GM12891 (cell line): ENCODE measurements at regions not wholly inside any gene's neighbourhood (a gene's known extent, or its start where the extent isn't known, plus 50 kb on each side); places are given as distances from the start of the nearest gene placed in this dataset.

ENCODE experiments used
- DNase-seq: peaks from one replicate; pipeline ENCODE4 v3.0.0; 2011; ENCODE audit warnings: low spot score; ENCODE audit not compliant: insufficient read length
- FAIRE-seq: peaks from 2 replicates; lab custom pipeline; 2011; peaks lifted over from hg19 to GRCh38; lab: Jason Lieb, UNC
- PAX5 ChIP-seq: IDR thresholded peaks from 2 replicates; pipeline ENCODE4 v1.6.1; 2011; ENCODE audit warnings: low read length, moderate library complexity, mild to moderate bottlenecking; ENCODE audit not compliant: insufficient read depth, severe bottlenecking
- POLR2A ChIP-seq: IDR thresholded peaks from 2 replicates; pipeline ENCODE4 v1.6.1; 2011; ENCODE audit warnings: low read depth, low read length, control low read depth
- POLR2AphosphoS5 ChIP-seq: IDR thresholded peaks from 2 replicates; pipeline ENCODE4 v1.6.1; 2011; ENCODE audit warnings: low read depth, low read length, control low read depth
- POU2F2 ChIP-seq: IDR thresholded peaks from 2 replicates; pipeline ENCODE4 v1.6.1; 2011; ENCODE audit warnings: low read depth, mild to moderate bottlenecking, control low read depth, low read length, moderate library complexity
- SPI1 ChIP-seq: IDR thresholded peaks from 2 replicates; pipeline ENCODE4 v1.6.1; 2011; ENCODE audit warnings: low read depth, low read length, control low read depth
- TAF1 ChIP-seq: IDR thresholded peaks from 2 replicates; pipeline ENCODE4 v1.6.1; 2011; ENCODE audit warnings: low read depth, low read length, control low read depth

DNA sequence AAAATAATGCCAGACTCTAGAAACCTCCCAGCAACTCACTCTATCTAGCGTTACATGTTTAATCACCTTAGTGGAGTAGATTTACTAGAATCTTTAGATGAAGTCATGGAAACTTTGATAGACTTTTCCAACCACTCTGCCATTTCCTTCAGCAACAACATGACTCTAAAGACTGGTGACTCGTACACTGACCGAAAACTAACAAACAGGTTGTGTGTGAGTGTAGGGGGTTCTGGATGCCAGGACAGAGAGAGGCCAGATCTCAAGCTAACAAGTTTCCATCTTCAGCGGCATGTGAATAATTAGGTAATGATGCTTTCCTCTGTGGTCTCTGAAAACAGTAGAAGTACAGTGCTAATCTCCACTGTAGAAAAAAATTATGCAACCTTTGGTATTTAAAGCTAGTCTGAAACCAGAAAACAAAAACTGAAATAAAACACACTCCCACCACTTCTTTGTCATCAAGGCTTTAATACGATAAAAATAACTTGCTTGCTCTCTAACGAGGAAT lies 286.4 kb downstream of the PRDM5 start:
- no peak for FAIRE-seq
- no peak for TF ChIP-seq POLR2AphosphoS5
- no peak for TF ChIP-seq PAX5
- no peak for TF ChIP-seq TAF1
- TF ChIP-seq POU2F2, result no peak
- TF ChIP-seq SPI1, result no peak
- no peak for TF ChIP-seq POLR2A

DNA sequence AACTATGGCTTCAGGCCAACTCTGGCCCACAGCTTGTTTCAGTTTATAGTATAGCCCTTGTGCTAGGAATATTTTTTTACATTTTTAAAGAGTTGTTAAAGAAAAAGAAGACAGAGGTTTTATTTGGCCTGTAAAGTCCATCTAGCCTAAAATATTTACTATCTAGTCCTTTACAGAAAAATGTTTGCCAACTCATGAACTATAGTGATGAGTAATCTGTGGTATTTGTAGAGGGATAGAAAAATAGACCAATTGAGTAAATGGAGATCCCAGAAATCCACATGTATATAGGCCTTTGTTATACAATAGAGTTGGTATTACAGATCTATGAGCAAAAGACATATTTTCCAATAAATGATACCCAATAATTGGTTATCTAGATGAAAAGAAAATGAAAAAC lies 288.7 kb downstream of the PRDM5 start:
- no peak for TF ChIP-seq POU2F2
- DNase-seq (no peak), FAIRE-seq (no peak)

More for the DNA sequence above, 286.4 kb downstream of the PRDM5 start:
- no peak for DNase-seq

DNA sequence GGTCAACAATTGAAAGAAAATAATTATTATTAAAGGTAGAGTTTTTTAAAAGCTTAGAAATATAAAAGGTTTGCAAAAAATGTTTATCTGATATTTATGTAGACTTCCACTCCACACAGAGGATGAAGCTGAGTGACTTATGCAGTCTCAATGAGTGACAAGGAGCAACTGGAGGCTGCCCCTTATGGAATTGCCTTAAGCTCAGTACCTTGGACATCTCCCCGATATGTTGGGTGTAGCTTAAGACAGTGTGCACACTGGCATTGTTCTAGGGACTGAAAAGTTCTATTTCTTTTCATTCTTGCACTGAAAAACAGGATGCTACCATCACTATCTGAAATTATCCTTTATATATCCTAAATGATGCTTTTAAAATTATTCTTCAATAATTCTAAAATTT lies 292.1 kb downstream of the PRDM5 start:
- TF ChIP-seq POLR2A (no peak), SPI1 (no peak), POLR2AphosphoS5 (no peak), POU2F2 (no peak), PAX5 (no peak), TAF1 (no peak)
- DNase-seq (no peak), FAIRE-seq (no peak)

DNA sequence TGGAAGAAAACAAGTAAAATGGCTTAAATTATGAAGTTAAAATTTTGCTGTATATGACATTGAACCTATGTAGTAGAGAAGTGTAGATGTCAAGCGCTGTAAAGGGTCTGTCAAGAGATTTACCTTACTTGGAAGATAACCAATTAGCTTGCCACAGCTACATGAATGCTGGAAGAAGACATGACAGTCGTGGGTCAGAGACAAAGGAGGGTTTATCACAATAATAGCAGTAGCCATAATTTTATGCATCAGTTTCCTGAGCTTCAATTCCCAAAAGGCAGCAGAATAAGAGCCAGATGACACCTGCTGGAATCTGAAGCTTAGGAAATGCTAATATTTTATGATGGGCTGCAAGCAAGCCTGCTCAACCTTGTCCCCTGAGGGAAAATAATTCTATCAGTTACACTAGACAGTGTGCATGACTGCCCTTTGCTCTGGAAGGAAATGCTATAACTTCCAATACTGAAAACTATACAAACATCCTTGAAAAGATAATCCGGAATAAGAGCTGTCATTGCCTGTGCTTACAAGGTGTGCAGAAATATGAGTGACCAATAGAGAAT lies 292.9 kb downstream of the PRDM5 start:
- no peak for FAIRE-seq
- DNase-seq, result no peak
- TF ChIP-seq POLR2AphosphoS5 (no peak), PAX5 (no peak), SPI1 (no peak), POLR2A (no peak), POU2F2 (no peak), TAF1 (no peak)

DNA sequence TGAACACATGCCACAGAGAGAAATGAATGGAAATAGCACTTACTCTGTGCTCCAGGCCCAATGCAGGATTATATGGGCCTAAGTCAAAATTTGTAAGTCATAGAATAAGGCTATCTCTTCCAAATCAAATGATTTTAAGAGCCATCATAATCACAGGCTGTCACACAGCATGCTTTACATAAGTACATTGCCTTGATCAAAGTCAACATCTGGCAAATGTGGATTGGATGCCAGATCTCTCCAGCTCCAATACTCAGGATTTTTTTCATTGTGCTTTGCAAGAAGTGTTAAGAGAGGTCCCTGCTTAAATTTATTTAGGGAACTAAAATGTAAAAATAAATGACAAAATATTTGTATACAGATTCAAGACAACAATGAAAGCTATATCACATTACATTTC lies 299.9 kb downstream of the PRDM5 start:
- DNase-seq, result no peak
- no peak for TF ChIP-seq POU2F2
- no peak for TF ChIP-seq POLR2A
- TF ChIP-seq POLR2AphosphoS5, result no peak
- FAIRE-seq, result no peak

DNA sequence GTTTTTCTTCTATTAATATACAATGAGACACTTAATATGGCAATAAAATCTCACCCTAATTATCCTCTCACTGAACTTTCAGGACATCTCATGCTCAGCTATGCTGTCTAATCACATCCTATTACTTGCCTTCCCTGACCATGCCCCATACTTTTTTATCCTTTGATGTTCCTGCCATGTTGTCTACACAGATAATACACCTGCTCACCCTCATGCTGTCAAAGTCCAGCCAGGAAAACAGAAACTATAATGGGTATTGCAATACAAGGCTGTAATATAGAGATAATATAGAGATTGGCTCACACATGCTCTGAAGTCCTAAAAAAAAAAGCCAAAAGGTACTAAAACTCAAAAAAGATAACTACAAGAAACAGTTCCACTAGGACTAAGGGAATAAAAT lies 305.4 kb downstream of the PRDM5 start:
- no peak for TF ChIP-seq PAX5
- no peak for TF ChIP-seq POU2F2
- FAIRE-seq (no peak), DNase-seq (no peak)

DNA sequence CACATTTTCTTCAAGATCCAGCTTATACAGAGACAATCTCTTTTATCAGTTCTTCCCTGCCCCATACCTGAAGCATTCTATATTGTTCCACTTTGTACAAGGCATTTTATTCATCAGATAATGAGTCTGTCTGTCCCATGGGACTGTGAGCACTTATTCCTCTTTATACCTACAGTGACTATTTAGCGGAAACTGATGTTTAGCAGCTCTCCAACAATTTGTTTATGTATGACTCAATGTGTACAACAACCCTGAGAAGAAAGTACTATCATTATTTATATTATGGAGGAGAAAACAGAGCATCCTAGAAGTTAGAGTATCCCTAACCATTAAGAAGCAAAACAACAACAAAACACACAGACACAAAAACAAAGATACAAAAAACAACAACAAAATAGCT lies 306.5 kb downstream of the PRDM5 start:
- no peak for TF ChIP-seq TAF1
- no peak for TF ChIP-seq POLR2AphosphoS5
- no peak for TF ChIP-seq SPI1
- TF ChIP-seq POU2F2, result no peak
- TF ChIP-seq POLR2A, result no peak
- no peak for TF ChIP-seq PAX5
- FAIRE-seq (no peak), DNase-seq (no peak)

DNA sequence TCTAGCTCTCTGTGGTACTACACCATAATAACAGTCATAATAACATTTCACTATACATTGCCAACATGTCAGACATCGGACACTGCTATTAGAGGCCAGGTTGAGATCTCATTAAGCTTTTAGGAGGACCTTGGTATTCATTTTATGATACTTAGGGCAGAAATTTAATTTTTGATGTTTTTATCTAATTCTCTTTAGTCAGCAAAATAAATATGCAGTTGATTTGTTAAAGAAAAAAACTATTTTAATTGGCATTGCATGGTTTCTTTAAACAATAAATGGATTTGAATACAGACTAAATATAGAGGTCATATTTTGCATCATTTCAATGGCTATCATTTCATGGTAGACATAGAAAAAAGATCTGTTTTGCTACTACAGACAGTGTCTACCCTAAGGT lies 308.7 kb downstream of the PRDM5 start:
- DNase-seq (no peak), FAIRE-seq (no peak)
- TF ChIP-seq TAF1 (no peak), POU2F2 (no peak), POLR2AphosphoS5 (no peak), POLR2A (no peak), SPI1 (no peak), PAX5 (no peak)

DNA sequence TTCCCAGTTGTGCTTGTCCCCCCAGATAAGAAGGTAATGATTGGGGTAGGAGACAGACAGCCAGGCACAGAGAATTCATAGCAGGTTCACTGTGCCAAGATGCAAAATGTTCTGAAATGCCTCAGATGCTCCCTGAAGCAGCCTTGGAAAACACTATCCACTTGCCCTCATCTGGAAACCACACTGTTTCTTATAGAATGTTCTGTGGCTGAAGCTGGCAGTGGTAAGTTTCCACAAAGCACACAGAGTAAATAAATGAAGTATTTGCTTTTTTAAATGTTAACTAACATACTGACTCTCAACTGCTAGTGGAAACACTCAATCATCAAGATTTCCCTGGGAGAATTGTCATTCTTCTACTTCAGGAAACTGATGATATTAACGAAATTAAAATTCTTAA lies 311.4 kb downstream of the PRDM5 start:
- FAIRE-seq (no peak), DNase-seq (no peak)
- TF ChIP-seq POU2F2 (no peak), PAX5 (no peak), POLR2A (no peak), SPI1 (no peak), POLR2AphosphoS5 (no peak), TAF1 (no peak)

DNA sequence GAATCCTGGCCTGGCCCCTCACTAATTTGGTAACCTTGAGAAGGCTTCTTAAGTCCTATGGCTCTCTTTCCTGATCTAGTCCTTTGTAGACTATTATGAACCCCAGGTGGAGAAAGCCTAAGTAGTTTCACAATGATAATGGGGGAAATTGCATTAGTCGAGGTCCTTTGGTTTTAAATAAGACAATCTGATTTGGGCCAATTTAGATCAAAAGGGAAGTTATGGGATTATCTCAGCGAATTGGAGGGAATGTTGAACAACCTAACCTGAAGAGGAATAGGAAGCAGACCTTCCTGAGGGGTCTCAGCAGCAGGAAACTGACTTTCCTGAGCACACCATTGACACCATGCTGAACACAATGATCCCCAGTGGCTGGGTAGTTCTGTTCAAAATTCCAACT lies 331.5 kb downstream of the PRDM5 start:
- DNase-seq (no peak), FAIRE-seq (no peak)
- no peak for TF ChIP-seq POU2F2
- TF ChIP-seq PAX5, result no peak

DNA sequence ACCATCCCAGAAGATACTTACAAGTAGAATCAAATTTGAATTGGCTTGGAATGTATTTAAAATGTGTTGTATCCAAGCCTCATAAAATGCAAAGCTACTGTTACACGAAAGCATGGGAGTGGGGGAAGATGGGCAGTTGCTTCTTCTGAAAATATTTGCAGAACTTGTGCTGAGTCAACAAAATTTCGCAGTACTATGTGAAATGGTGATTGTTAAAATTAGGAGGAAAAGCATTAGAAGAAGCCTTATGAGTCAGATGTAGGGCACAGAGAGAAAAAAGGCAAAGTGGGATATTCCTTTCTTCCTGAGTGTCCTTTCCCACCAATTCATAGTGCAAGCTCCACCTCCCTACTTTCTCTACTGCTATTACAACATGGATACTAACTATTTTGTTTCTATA lies 332.7 kb downstream of the PRDM5 start:
- FAIRE-seq (no peak), DNase-seq (no peak)
- TF ChIP-seq POLR2AphosphoS5 (no peak), PAX5 (no peak), SPI1 (no peak), POLR2A (no peak), TAF1 (no peak), POU2F2 (no peak)
